Pancreas (tissue), 10 donors: ENCODE measurements at regions not wholly inside any gene's neighbourhood (a gene's known extent, or its start where the extent isn't known, plus 50 kb on each side); places are given as distances from the start of the nearest gene placed in this dataset.
"Not testable (repeated sequence)": the region's sequence is repeated elsewhere in the genome, so short reads cannot be mapped to it uniquely, and the experiment has no call there.

ENCODE experiments used
- ATAC-seq, 4 donors: fragments of 200-7000 bp; cut with Tn5 transposase; one replicate each; pipeline versions ENCODE4 v1.8.0 to v1.9.1; 2020; ENCODE audit warnings: mild to moderate bottlenecking in 4 of 4, moderate library complexity in 4 of 4
- DNase-seq, 6 donors: peaks; one replicate each; pipeline ENCODE4 v3.0.0-alpha.2; 2020
- FAIRE-seq: peaks from 2 replicates; lab custom pipeline; 2012; peaks lifted over from hg19 to GRCh38; lab: Jason Lieb, UNC
- H3K27ac ChIP-seq, 4 donors: fragments of 200-600 bp; sonication (generic); 1 replicate in 3 of 4; 2 replicates in 1 of 4; pipeline versions ENCODE4 v1.5.0 to v1.8.0; 2020
- H3K27me3 ChIP-seq, 4 donors: fragments of 200-600 bp; one replicate each; pipeline ENCODE4 v1.8.0; 2021
- H3K36me3 ChIP-seq, 3 donors: fragments of 200-600 bp; sonication (generic) in 1 of 3; one replicate each; pipeline versions ENCODE4 v1.5.0 to v1.8.0; 2020 to 2021
- H3K4me1 ChIP-seq, 3 donors: fragments of 200-600 bp; one replicate each; pipeline ENCODE4 v1.8.0; 2021
- H3K4me3 ChIP-seq, 4 donors: fragments of 200-600 bp; sonication (generic) in 2 of 4; one replicate each; pipeline versions ENCODE4 v1.5.0 to v1.8.0; 2020 to 2021
- H3K9me3 ChIP-seq, 4 donors: fragments of 200-600 bp; one replicate each; pipeline ENCODE4 v1.8.0; 2021
- CTCF ChIP-seq, 4 donors: fragments of 200-600 bp; sonication (generic) in 3 of 4; IDR thresholded peaks; one replicate each; pipeline versions ENCODE4 v1.5.0 to v1.8.0; 2021; ENCODE audit warnings: antibody characterized with exemption in 4 of 4
- WGBS, 2 donors: extraction: QIAGEN DNeasy Blood & Tissue Kit; methylation state at CpG; one replicate each; pipeline ENCODE4 v1.1.7; 2013; 5-methylcytosine and 5-hydroxymethylcytosine counted together
- intact Hi-C, 3 donors: fragments of 100-400 bp; cut with DNase I; formaldehyde crosslinking; loops; one replicate each; pipeline versions ENCODE4 v1.11.1 to v1.14.2; 2022
- donor health status: healthy with polysubstance abuse.
- donor health status: DM: no; HTN: no; CAD: no; lungs with moderate emphysema.
- donor health status: DM: no; HTN: no; CAD: no.
- donor health status: control.
- donor health status: control.
- donor health status: Bipolar disorder and iron deficiency.
- donor health status: DM: yes; HTN: yes; CAD: no.
- donor health status: DM: no; HTN: no; CAD: no.
- donor health status: DM: no; HTN: no; CAD: no.
- donor health status: DM: yes; HTN: yes; CAD: no.

GRCh38 chr5:50576265-50576664, 90.2 kb upstream of the PARP8 start:
- no peak overlapping the region for H3K27ac ChIP-seq
- ATAC-seq (no peak), DNase-seq (no peak), FAIRE-seq (no peak)
- no peaks in the 10 kb centered on the region for H3K36me3 ChIP-seq
- no peak overlapping the region for H3K4me3 ChIP-seq
- TF ChIP-seq CTCF (IDR thresholded peaks at IDR 0.05) = no peak
- no peaks in the 10 kb centered on the region for H3K4me1 ChIP-seq
- no peaks in the 10 kb centered on the region for H3K27me3 ChIP-seq
- intact Hi-C loops = no loop called here
- H3K9me3 ChIP-seq = no peaks in the 10 kb centered on the region

GRCh38 chr5:50576686-50577256, 89.7 kb upstream of the PARP8 start:
- H3K27me3 ChIP-seq = no peaks in the 10 kb centered on the region
- no peak for DNase-seq

GRCh38 chr5:50580506-50580905, 85.9 kb upstream of the PARP8 start:
- DNase-seq (no peak), FAIRE-seq (no peak), ATAC-seq (no peak)
- Histone ChIP-seq H3K9me3 (no peaks in the 10 kb centered on the region), H3K4me3 (no peak overlapping the region), H3K27ac (no peak overlapping the region), H3K27me3 (no peaks in the 10 kb centered on the region), H3K4me1 (no peaks in the 10 kb centered on the region), H3K36me3 (no peaks in the 10 kb centered on the region)
- WGBS, 2 donors = 58 to 62% methylated on average over 6 of the region's 6 CpGs
- no peak for TF ChIP-seq CTCF (IDR thresholded peaks at IDR 0.05)
- intact Hi-C loops = no loop called here

More at GRCh38 chr5:50576686-50577256, 89.7 kb upstream of the PARP8 start:
- Histone ChIP-seq H3K36me3 (no peaks in the 10 kb centered on the region), H3K9me3 (no peaks in the 10 kb centered on the region), H3K4me1 (no peaks in the 10 kb centered on the region), H3K4me3 (no peak overlapping the region), H3K27ac (no peak overlapping the region)
- ATAC-seq (no peak), FAIRE-seq (no peak)
- WGBS, 2 donors = 33 to 44% methylated on average over 1 of the region's 1 CpG
- intact Hi-C loops = no loop called here
- no peak for TF ChIP-seq CTCF (IDR thresholded peaks at IDR 0.05)

- DNase-seq, ATAC-seq, H3K4me3 ChIP-seq, intact Hi-C loops, FAIRE-seq, H3K4me1 ChIP-seq, H3K27me3 ChIP-seq, H3K36me3 ChIP-seq, H3K9me3 ChIP-seq, H3K27ac ChIP-seq: not testable (repeated sequence)
- 37 to 42% methylated on average over 1 of the region's 1 CpG for WGBS, 2 donors
These were observed 84.6 kb upstream of the PARP8 start for GRCh38 chr5:50581845-50582244.

- no peaks in the 10 kb centered on the region for H3K36me3 ChIP-seq
- no peaks in the 10 kb centered on the region for H3K9me3 ChIP-seq
- WGBS, 2 donors = 62 to 67% methylated on average over 2 of the region's 2 CpGs
- no peaks in the 10 kb centered on the region for H3K4me1 ChIP-seq
- ATAC-seq = no peak
- intact Hi-C loops = no loop called here
- no peaks in the 10 kb centered on the region for H3K27me3 ChIP-seq
- no peak for DNase-seq
- no peak overlapping the region for H3K4me3 ChIP-seq
- H3K27ac ChIP-seq = no peak overlapping the region
- no peak for FAIRE-seq
- TF ChIP-seq CTCF (IDR thresholded peaks at IDR 0.05) = no peak
These were observed 83.7 kb upstream of the PARP8 start for GRCh38 chr5:50582699-50583098.
